NCI-H146 treated with DMSO at 0.1 percent for 48 hours (cell line): ENCODE measurements at regions not wholly inside any gene's neighbourhood (a gene's known extent, or its start where the extent isn't known, plus 50 kb on each side); places are given as distances from the start of the nearest gene placed in this dataset.

ENCODE experiments used
- DNase-seq: peaks from one replicate; lab custom pipeline; 2025; ENCODE audit not compliant: unreplicated experiment; lab: John Stamatoyannopoulos, UW

DNA sequence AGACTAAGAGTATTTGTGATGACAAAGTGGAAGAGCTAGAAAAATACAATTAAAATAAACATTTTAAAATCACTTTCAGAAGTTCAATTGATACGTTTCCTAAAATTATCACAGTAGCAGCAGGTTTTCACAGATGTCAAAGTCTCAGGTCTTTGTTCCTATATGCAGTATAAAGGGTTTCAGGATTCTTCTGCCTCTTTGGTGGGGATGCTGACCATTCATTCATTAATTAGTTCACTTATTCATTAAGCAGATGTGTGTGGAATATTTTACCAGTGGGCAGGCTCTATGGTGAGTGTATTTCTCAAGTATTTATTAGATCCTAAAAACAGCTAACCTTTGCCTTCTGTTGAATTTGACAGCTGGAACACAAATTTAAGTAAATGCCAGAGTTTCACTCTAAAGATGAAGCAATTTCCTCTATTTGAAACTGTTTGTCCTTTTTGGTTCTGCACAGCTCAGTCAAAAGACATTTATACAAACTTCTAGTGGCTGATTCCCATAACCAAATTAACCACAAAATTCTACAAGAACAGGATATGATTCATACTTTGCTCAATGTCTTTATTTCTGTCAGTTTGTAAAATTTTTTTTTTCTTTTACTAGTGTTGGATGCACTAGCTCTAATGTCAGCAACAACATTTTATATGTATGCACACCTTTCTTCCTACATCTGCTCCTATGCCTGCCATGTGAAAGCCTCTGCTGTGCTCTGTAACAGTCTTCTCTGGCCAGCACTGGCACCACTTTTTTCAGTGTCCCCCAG, 75.9 kb upstream of the PRR16 start:
- no peak for DNase-seq

GRCh38 chr5:120394259-120394658, 69.8 kb upstream of the PRR16 start:
- DNase-seq, result no peak

DNA sequence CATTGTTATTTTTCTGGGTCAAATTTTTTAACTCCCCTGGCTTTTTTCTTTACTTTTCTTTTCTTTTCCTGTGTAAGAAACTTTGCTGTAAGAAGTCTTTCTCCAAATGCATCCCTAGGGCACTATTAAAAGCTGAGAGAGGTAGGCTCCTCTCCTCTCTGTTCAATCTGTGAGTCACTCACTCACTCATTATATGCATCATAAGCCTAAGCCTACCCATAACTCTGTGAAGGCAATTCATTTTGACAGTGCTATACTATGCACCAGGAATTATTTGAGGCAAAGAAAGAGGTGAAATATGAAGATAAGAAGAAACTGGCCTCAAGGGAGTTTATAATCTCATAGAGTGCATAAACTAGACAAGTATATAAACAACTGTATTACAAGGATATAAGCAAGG, 67.9 kb upstream of the PRR16 start:
- DNase-seq, result no peak

DNA sequence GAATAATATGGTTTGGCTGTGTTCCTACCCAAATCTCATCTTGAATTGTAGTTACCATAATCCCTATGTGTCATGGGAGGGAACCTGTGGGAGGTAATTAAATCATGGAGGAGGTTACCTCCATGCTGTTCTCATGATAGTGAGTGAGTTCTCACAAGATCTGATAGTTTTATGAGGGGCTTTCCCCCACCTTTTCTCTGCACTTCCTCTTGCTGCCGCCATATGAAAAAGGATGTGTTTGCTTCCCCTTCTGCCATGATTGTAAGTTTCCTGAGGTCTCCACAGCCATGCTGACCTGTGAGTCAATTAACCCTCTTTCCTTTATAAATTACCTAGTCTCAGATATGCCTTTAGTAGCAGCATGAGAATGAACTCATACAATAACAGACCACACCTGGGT, 63.7 kb upstream of the PRR16 start:
- DNase-seq, result no peak

GRCh38 chr5:120402606-120403005, 61.5 kb upstream of the PRR16 start:
- DNase-seq, result no peak

- no peak for DNase-seq
These were observed 58.7 kb upstream of the PRR16 start for GRCh38 chr5:120405286-120405864.

GRCh38 chr5:120405923-120406322, 58.2 kb upstream of the PRR16 start:
- DNase-seq, result no peak

GRCh38 chr5:120413686-120414085, 50.4 kb upstream of the PRR16 start:
- DNase-seq, result no peak
